ENCODE measurements at regions not wholly inside any gene's neighbourhood (a gene's known extent, or its start where the extent isn't known, plus 50 kb on each side); places are given as distances from the start of the nearest gene placed in this dataset.
A peak's percentile ranks its signal among the peaks of the same experiment; 100 is the strongest.

- ATAC-seq, result no peak
Observed at GRCh38 chr1:208598021-208598420, 353.8 kb upstream of the PLXNA2 start.

- no peak for ATAC-seq
Observed at GRCh38 chr1:208599063-208599462, 354.9 kb upstream of the PLXNA2 start.

GRCh38 chr1:208600456-208601190, 356.4 kb upstream of the PLXNA2 start:
- ATAC-seq, result peak; percentile 8

- ATAC-seq, result no peak
Observed at GRCh38 chr1:208601561-208601960, 357.4 kb upstream of the PLXNA2 start.

- no peak for ATAC-seq
Observed at GRCh38 chr1:208603721-208604120, 359.5 kb upstream of the PLXNA2 start.

- peak; percentile 72 for ATAC-seq
Observed at GRCh38 chr1:208604295-208604694, 360.1 kb upstream of the PLXNA2 start.

GRCh38 chr1:208606959-208607358, 362.8 kb upstream of the PLXNA2 start:
- ATAC-seq, result no peak

- ATAC-seq, result no peak
Observed at GRCh38 chr1:208607616-208608015, 363.4 kb upstream of the PLXNA2 start.

- ATAC-seq, result no peak
Observed at GRCh38 chr1:208614610-208615009, 370.4 kb upstream of the PLXNA2 start.

GRCh38 chr1:208615371-208615770, 371.2 kb upstream of the PLXNA2 start:
- no peak for ATAC-seq

- ATAC-seq, result no peak
Observed at GRCh38 chr1:208616776-208617175, 372.6 kb upstream of the PLXNA2 start.

- ATAC-seq, result no peak
Observed at GRCh38 chr1:208628022-208628914, 384.1 kb upstream of the PLXNA2 start.

GRCh38 chr1:208631092-208631491, 386.9 kb upstream of the PLXNA2 start:
- ATAC-seq, result no peak

GRCh38 chr1:208631506-208631905, 387.3 kb upstream of the PLXNA2 start:
- no peak for ATAC-seq

GRCh38 chr1:208634346-208635140, 390.4 kb upstream of the PLXNA2 start:
- ATAC-seq, result no peak

- ATAC-seq, result no peak
Observed at GRCh38 chr1:208637181-208637580, 393.0 kb upstream of the PLXNA2 start.

GRCh38 chr1:208639382-208639781, 395.2 kb upstream of the PLXNA2 start:
- ATAC-seq, result no peak

- no peak for ATAC-seq
Observed at GRCh38 chr1:208640295-208640694, 396.1 kb upstream of the PLXNA2 start.

GRCh38 chr1:208641579-208642280, 397.5 kb upstream of the PLXNA2 start:
- no peak for ATAC-seq

- no peak for ATAC-seq
Observed at GRCh38 chr1:208643005-208643597, 398.9 kb upstream of the PLXNA2 start.

- no peak for ATAC-seq
Observed at GRCh38 chr1:208644401-208645160, 400.4 kb upstream of the PLXNA2 start.

Measured in esophagus mucosa (tissue), 1 donor.